Endothelial cell of umbilical vein (primary cell): ENCODE measurements at regions not wholly inside any gene's neighbourhood (a gene's known extent, or its start where the extent isn't known, plus 50 kb on each side); places are given as distances from the start of the nearest gene placed in this dataset.

ENCODE experiments used
- BruUV-seq: library from RNA; stranded (reverse); fragments of 400-500 nt; replicated peaks from 2 replicates; lab custom pipeline; 2021; lab: Mats Ljungman, UMichigan
- CTCF ChIA-PET: fragments of 300-600, 350-600 bp; sonication (Branson Sonifier 250); formaldehyde crosslinking; loops from one replicate; lab custom pipeline; 2021; ENCODE audit warnings: antibody characterized with exemption, inconsistent platforms; lab: Charles Lee
- POLR2A ChIA-PET: fragments of 300-600, 350-600 bp; sonication (Branson Sonifier 250); formaldehyde crosslinking; loops from one replicate; lab custom pipeline; 2021; ENCODE audit warnings: antibody characterized with exemption, inconsistent platforms; lab: Charles Lee
- DNase-seq: peaks from one replicate; pipeline ENCODE4 v3.0.0-alpha.2; 2011; ENCODE audit warnings: low read depth, low spot score
- FAIRE-seq: peaks from 2 replicates; lab custom pipeline; 2011; peaks lifted over from hg19 to GRCh38; lab: Jason Lieb, UNC
- H2AFZ ChIP-seq: 2 replicates; pipeline ENCODE4 v1.6.0; 2012; ENCODE audit warnings: low read depth, low read length, control low read depth, inconsistent platforms
- H3K27ac ChIP-seq: 2 replicates; pipeline ENCODE4 v1.5.1; 2011; ENCODE audit warnings: low read depth, mild to moderate bottlenecking, control low read depth, low read length, moderate library complexity; ENCODE audit not compliant: insufficient read depth
- H3K27me3 ChIP-seq, 2 experiments: 2 replicates each; pipeline versions ENCODE4 v1.6.0 to v1.6.1; 2011; ENCODE audit warnings: low read length in 2 of 2, mixed read lengths in 1 of 2; ENCODE audit not compliant: control insufficient read depth in 2 of 2, insufficient read depth in 2 of 2
- H3K36me3 ChIP-seq, 2 experiments: 2 replicates in 1 of 2; 3 replicates in 1 of 2; pipeline ENCODE4 v1.5.1; 2011; ENCODE audit warnings: low read length in 2 of 2, mild to moderate bottlenecking in 1 of 2, moderate library complexity in 1 of 2; ENCODE audit not compliant: control insufficient read depth in 2 of 2, insufficient read depth in 2 of 2; ENCODE audit errors: extremely low read depth in 1 of 2
- H3K4me1 ChIP-seq: 3 replicates; pipeline ENCODE4 v1.5.1; 2011; ENCODE audit warnings: mild to moderate bottlenecking, low read length; ENCODE audit not compliant: control insufficient read depth, insufficient read depth; ENCODE audit errors: extremely low read depth
- H3K4me2 ChIP-seq: 2 replicates; pipeline ENCODE4 v1.6.1; 2011; ENCODE audit warnings: low read length, control low read depth, mixed read lengths; ENCODE audit not compliant: insufficient read depth
- H3K4me3 ChIP-seq, 3 experiments: fragments of 200-600 bp in 1 of 3; sonication (generic), shearing (Covaris generic) in 1 of 3; replicated peaks in 1 of 3; 2 replicates each; pipeline ENCODE4 v1.5.1; 2011 to 2016; ENCODE audit warnings: control low read depth in 3 of 3, low read length in 3 of 3, mild to moderate bottlenecking in 2 of 3, inconsistent platforms in 1 of 3, low read depth in 1 of 3, moderate library complexity in 1 of 3; ENCODE audit not compliant: insufficient read depth in 1 of 3
- H3K79me2 ChIP-seq: 2 replicates; pipeline ENCODE4 v1.6.0; 2012; ENCODE audit warnings: low read length, inconsistent platforms; ENCODE audit not compliant: control insufficient read depth, insufficient read depth
- H3K9ac ChIP-seq: replicated peaks from 2 replicates; pipeline ENCODE3; 2011; ENCODE audit warnings: low read length, control low read depth; ENCODE audit not compliant: insufficient read depth; ENCODE audit errors: extremely low read depth
- H3K9me1 ChIP-seq: replicated peaks from 3 replicates; pipeline ENCODE4 v1.6.0; 2011; ENCODE audit warnings: mild to moderate bottlenecking, low read length; ENCODE audit not compliant: control insufficient read depth, insufficient read depth; ENCODE audit errors: extremely low read depth
- H3K9me3 ChIP-seq: replicated peaks from 2 replicates; pipeline ENCODE4 v1.5.1; 2012; ENCODE audit warnings: low read length, inconsistent platforms; ENCODE audit not compliant: control insufficient read depth, insufficient read depth
- H4K20me1 ChIP-seq: replicated peaks from 2 replicates; pipeline ENCODE3; 2011; ENCODE audit warnings: mild to moderate bottlenecking, low read length; ENCODE audit not compliant: control insufficient read depth, insufficient read depth; ENCODE audit errors: extremely low read depth
- EZH2 ChIP-seq: IDR thresholded peaks from 2 replicates; pipeline ENCODE4 v1.6.1; 2012; ENCODE audit warnings: borderline replicate concordance, low read depth, mild to moderate bottlenecking, moderate library complexity, low read length, inconsistent platforms; ENCODE audit not compliant: severe bottlenecking
- FOS ChIP-seq: IDR thresholded peaks from 2 replicates; pipeline ENCODE4 v1.6.1; 2011; ENCODE audit warnings: mild to moderate bottlenecking, low read length, moderate library complexity, borderline replicate concordance; ENCODE audit not compliant: insufficient read depth
- GATA2 ChIP-seq: IDR thresholded peaks from 2 replicates; pipeline ENCODE4 v1.7.0; 2011; ENCODE audit warnings: low read depth, mild to moderate bottlenecking, moderate library complexity, mixed read lengths, low read length; ENCODE audit not compliant: insufficient read length, insufficient read depth
- JUN ChIP-seq: IDR thresholded peaks from 2 replicates; pipeline ENCODE4 v1.6.1; 2011; ENCODE audit warnings: borderline replicate concordance, low read depth; ENCODE audit not compliant: insufficient read length, insufficient read depth
- MYC ChIP-seq: IDR thresholded peaks from one replicate; pipeline ENCODE4 v1.6.1; 2011; ENCODE audit warnings: mild to moderate bottlenecking, low read depth, low read length
- POLR2A ChIP-seq: IDR thresholded peaks from 2 replicates; pipeline ENCODE4 v1.6.1; 2012; ENCODE audit warnings: low read depth, mild to moderate bottlenecking, control low read depth, low read length
- POLR2AphosphoS5 ChIP-seq: IDR thresholded peaks from 2 replicates; pipeline ENCODE4 v1.6.1; 2012; ENCODE audit warnings: low read depth, mild to moderate bottlenecking, control low read depth, low read length, moderate library complexity; ENCODE audit not compliant: insufficient read depth
- dilution Hi-C: fragments of 300-500 bp; cut with MboI; formaldehyde crosslinking; loops from one replicate; pipeline ENCODE4 v1.15.0; 2019; ENCODE audit warnings: low sequenced_read_pairs; ENCODE audit not compliant: extremely low pct_ligation_motif_present
- intact Hi-C: fragments of 100-400 bp; cut with micrococcal nuclease; formaldehyde crosslinking; loops from one replicate; pipeline ENCODE4 v1.10.0; 2022
- TF ChIP-seq, protein P1 (sequence below), 2 donors: IDR thresholded peaks; 1 replicate in 1 of 2; 2 replicates in 1 of 2; pipeline ENCODE4 v1.5.1; 2011; ENCODE audit warnings: low read length in 2 of 2, mild to moderate bottlenecking in 2 of 2, moderate library complexity in 2 of 2, control low read depth in 1 of 2, inconsistent platforms in 1 of 2, low read depth in 1 of 2; ENCODE audit not compliant: insufficient read depth in 1 of 2; ENCODE audit errors: extremely low read depth in 1 of 2
- TF ChIP-seq, protein P2 (sequence below): IDR thresholded peaks from 2 replicates; pipeline ENCODE4 v1.6.1; 2011; ENCODE audit not compliant: insufficient read depth, insufficient read length

DNA sequence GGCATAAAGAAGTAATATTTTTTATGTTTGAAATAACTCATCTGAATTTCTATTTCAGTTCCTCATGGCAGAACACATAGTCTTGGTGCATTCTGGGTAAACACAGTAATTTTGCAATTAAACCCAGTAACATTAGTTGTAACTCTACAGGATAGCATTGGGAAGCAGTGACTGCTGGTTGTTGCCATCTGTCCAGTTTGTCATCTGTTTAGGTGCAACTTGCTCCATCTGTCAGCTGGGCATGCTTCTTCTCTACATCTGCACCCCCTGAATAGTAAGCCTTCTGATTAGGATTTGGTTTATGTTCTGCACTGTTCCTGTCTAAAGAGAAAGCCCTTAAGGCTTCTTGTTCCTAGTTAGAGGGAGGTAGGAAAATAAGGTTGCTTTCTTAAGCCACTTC is 63.5 kb upstream of the CSNK1A1L start:
- dilution Hi-C loops (no loop called here), intact Hi-C loops (no loop called here)
- ChIA-PET CTCF (no interaction called here), POLR2A (no interaction called here)
- BruUV-seq, result no TSS peak
- DNase-seq, result no peak
- H3K36me3 ChIP-seq, result no peaks in the 10 kb centered on the region
- no peaks in the 10 kb centered on the region for H4K20me1 ChIP-seq
- no peak overlapping the region for H3K4me2 ChIP-seq
- no peaks in the 10 kb centered on the region for H3K9me1 ChIP-seq
- no peaks in the 10 kb centered on the region for H3K4me1 ChIP-seq
- no peak for TF ChIP-seq JUN
- TF ChIP-seq POLR2A, result no peak
- no peak for TF ChIP-seq MYC
- TF ChIP-seq, protein P1, sequence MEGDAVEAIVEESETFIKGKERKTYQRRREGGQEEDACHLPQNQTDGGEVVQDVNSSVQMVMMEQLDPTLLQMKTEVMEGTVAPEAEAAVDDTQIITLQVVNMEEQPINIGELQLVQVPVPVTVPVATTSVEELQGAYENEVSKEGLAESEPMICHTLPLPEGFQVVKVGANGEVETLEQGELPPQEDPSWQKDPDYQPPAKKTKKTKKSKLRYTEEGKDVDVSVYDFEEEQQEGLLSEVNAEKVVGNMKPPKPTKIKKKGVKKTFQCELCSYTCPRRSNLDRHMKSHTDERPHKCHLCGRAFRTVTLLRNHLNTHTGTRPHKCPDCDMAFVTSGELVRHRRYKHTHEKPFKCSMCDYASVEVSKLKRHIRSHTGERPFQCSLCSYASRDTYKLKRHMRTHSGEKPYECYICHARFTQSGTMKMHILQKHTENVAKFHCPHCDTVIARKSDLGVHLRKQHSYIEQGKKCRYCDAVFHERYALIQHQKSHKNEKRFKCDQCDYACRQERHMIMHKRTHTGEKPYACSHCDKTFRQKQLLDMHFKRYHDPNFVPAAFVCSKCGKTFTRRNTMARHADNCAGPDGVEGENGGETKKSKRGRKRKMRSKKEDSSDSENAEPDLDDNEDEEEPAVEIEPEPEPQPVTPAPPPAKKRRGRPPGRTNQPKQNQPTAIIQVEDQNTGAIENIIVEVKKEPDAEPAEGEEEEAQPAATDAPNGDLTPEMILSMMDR (IDR thresholded peaks at IDR 0.05; ENCODE audit: extremely low read depth in 1 of 2, insufficient read depth in 1 of 2, low read depth in 1 of 2, low read length in 2 of 2), result no peak
- TF ChIP-seq FOS, result no peak
- TF ChIP-seq, protein P2, sequence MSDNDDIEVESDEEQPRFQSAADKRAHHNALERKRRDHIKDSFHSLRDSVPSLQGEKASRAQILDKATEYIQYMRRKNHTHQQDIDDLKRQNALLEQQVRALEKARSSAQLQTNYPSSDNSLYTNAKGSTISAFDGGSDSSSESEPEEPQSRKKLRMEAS, result no peak
- TF ChIP-seq GATA2, result no peak
- TF ChIP-seq POLR2AphosphoS5, result no peak
- TF ChIP-seq EZH2, result no peak
- no peaks in the 10 kb centered on the region for H3K9me3 ChIP-seq
- no peaks in the 10 kb centered on the region for H3K79me2 ChIP-seq
- H3K4me3 ChIP-seq, result no peak overlapping the region
- no peak for FAIRE-seq
- H2AFZ ChIP-seq, result no peak overlapping the region
- H3K27ac ChIP-seq, result no peak overlapping the region
- no peaks in the 10 kb centered on the region for H3K27me3 ChIP-seq
- H3K9ac ChIP-seq, result no peak overlapping the region
